Karpas-422 (cell line): ENCODE measurements at regions not wholly inside any gene's neighbourhood (a gene's known extent, or its start where the extent isn't known, plus 50 kb on each side); places are given as distances from the start of the nearest gene placed in this dataset.

Experiments
- DNase-seq: peaks from one replicate; pipeline ENCODE4 v3.0.0-alpha.2; 2015
- H2AFZ ChIP-seq: fragments of 200-600 bp; sonication (generic); 2 replicates; pipeline ENCODE4 v1.6.1; 2014; ENCODE audit warnings: antibody characterized with exemption, low read length, mixed read lengths
- H3K27ac ChIP-seq: fragments of 200-600 bp; sonication (generic); 2 replicates; pipeline ENCODE4 v1.5.1; 2014; ENCODE audit warnings: mild to moderate bottlenecking, low read length, moderate library complexity
- H3K27me3 ChIP-seq: fragments of 200-600 bp; sonication (generic); 2 replicates; pipeline ENCODE4 v1.6.1; 2014; ENCODE audit warnings: low read length, mixed read lengths
- H3K36me3 ChIP-seq: fragments of 200-600 bp; sonication (generic); 2 replicates; pipeline ENCODE4 v1.6.1; 2014; ENCODE audit warnings: low read length, mixed read lengths; ENCODE audit not compliant: insufficient read depth
- H3K4me1 ChIP-seq: fragments of 200-600 bp; sonication (generic); 2 replicates; pipeline ENCODE4 v1.6.1; 2014; ENCODE audit warnings: mild to moderate bottlenecking, low read length, mixed read lengths
- H3K4me2 ChIP-seq: fragments of 200-600 bp; sonication (generic); 2 replicates; pipeline ENCODE4 v1.6.1; 2014; ENCODE audit warnings: low read length, low read depth, mild to moderate bottlenecking; ENCODE audit not compliant: poor library complexity, severe bottlenecking
- H3K4me3 ChIP-seq: fragments of 200-600 bp; sonication (generic); 2 replicates; pipeline ENCODE4 v1.5.1; 2014; ENCODE audit warnings: mild to moderate bottlenecking, antibody characterized with exemption, low read length, mixed read lengths
- H3K79me2 ChIP-seq: fragments of 200-600 bp; sonication (generic); 2 replicates; pipeline ENCODE4 v1.6.1; 2014; ENCODE audit warnings: mild to moderate bottlenecking, low read length, mixed read lengths
- H3K9ac ChIP-seq: fragments of 200-600 bp; sonication (generic); 2 replicates; pipeline ENCODE4 v1.6.0; 2014; ENCODE audit warnings: low read length
- H3K9me2 ChIP-seq: fragments of 200-600 bp; sonication (generic), shearing (Covaris generic); replicated peaks from 2 replicates; pipeline ENCODE4 v1.6.0; 2014; ENCODE audit warnings: mild to moderate bottlenecking, low read length, moderate library complexity; ENCODE audit not compliant: insufficient read depth
- H3K9me3 ChIP-seq: fragments of 300-700, 200-600 bp; sonication (generic); 2 replicates; pipeline ENCODE4 v1.6.1; 2014; ENCODE audit warnings: low read length, mixed read lengths
- H4K20me1 ChIP-seq: fragments of 200-600 bp; sonication (generic); 2 replicates; pipeline ENCODE4 v1.6.1; 2014; ENCODE audit warnings: mild to moderate bottlenecking, antibody characterized with exemption, low read length, low read depth; ENCODE audit not compliant: insufficient read depth

- H2AFZ ChIP-seq, result no peak overlapping the region
- no peak overlapping the region for H3K9ac ChIP-seq
- H3K79me2 ChIP-seq, result no peaks in the 10 kb centered on the region
- no peaks in the 10 kb centered on the region for H3K9me2 ChIP-seq
- H3K4me2 ChIP-seq, result no peak overlapping the region
- no peak for DNase-seq
- no peaks in the 10 kb centered on the region for H4K20me1 ChIP-seq
- 0 out of 2 replicates have a peak, but pooled peaks cover 3% of the 10 kb centered on the region for H3K9me3 ChIP-seq
- H3K36me3 ChIP-seq, result no peaks in the 10 kb centered on the region
- no peaks in the 10 kb centered on the region for H3K27me3 ChIP-seq
- H3K27ac ChIP-seq, result no peak overlapping the region
- H3K4me1 ChIP-seq, result no peaks in the 10 kb centered on the region
- no peak overlapping the region for H3K4me3 ChIP-seq
These were observed 252.4 kb upstream of the GULP1 start for GRCh38 chr2:188039307-188039706.

GRCh38 chr2:188042412-188042811 lies 249.3 kb upstream of the GULP1 start:
- H3K27ac ChIP-seq, result no peak overlapping the region
- no peak overlapping the region for H3K4me3 ChIP-seq
- no peaks in the 10 kb centered on the region for H3K36me3 ChIP-seq
- no peaks in the 10 kb centered on the region for H3K79me2 ChIP-seq
- H3K4me2 ChIP-seq, result no peak overlapping the region
- no peaks in the 10 kb centered on the region for H3K9me2 ChIP-seq
- H3K4me1 ChIP-seq, result no peaks in the 10 kb centered on the region
- peaks cover 10% of the 10 kb centered on the region for H3K9me3 ChIP-seq
- H3K27me3 ChIP-seq, result no peaks in the 10 kb centered on the region
- DNase-seq, result no peak
- H2AFZ ChIP-seq, result no peak overlapping the region
- H4K20me1 ChIP-seq, result no peaks in the 10 kb centered on the region
- H3K9ac ChIP-seq, result no peak overlapping the region

GRCh38 chr2:188045016-188045415 lies 246.7 kb upstream of the GULP1 start:
- no peaks in the 10 kb centered on the region for H3K27me3 ChIP-seq
- H3K9me3 ChIP-seq, result peaks cover 10% of the 10 kb centered on the region
- H3K9me2 ChIP-seq, result no peaks in the 10 kb centered on the region
- H3K27ac ChIP-seq, result no peak overlapping the region
- H4K20me1 ChIP-seq, result no peaks in the 10 kb centered on the region
- no peaks in the 10 kb centered on the region for H3K4me1 ChIP-seq
- H3K4me2 ChIP-seq, result no peak overlapping the region
- DNase-seq, result no peak
- H3K79me2 ChIP-seq, result no peaks in the 10 kb centered on the region
- no peak overlapping the region for H3K4me3 ChIP-seq
- H2AFZ ChIP-seq, result no peak overlapping the region
- no peak overlapping the region for H3K9ac ChIP-seq
- no peaks in the 10 kb centered on the region for H3K36me3 ChIP-seq

- Histone ChIP-seq H3K79me2 (no peaks in the 10 kb centered on the region), H2AFZ (no peak overlapping the region), H3K27ac (no peak overlapping the region), H4K20me1 (no peaks in the 10 kb centered on the region), H3K4me3 (no peak overlapping the region), H3K4me2 (no peak overlapping the region), H3K4me1 (no peaks in the 10 kb centered on the region), H3K9me3 (peaks cover 12% of the 10 kb centered on the region), H3K36me3 (no peaks in the 10 kb centered on the region), H3K9ac (no peak overlapping the region), H3K27me3 (no peaks in the 10 kb centered on the region), H3K9me2 (no peaks in the 10 kb centered on the region)
- no peak for DNase-seq
These were observed 245.2 kb upstream of the GULP1 start for GRCh38 chr2:188046437-188046836.

- Histone ChIP-seq H3K4me1 (no peaks in the 10 kb centered on the region), H3K9me3 (peaks cover 12% of the 10 kb centered on the region), H2AFZ (no peak overlapping the region), H3K79me2 (no peaks in the 10 kb centered on the region), H4K20me1 (no peaks in the 10 kb centered on the region), H3K9ac (no peak overlapping the region), H3K4me3 (no peak overlapping the region), H3K9me2 (no peaks in the 10 kb centered on the region), H3K27ac (no peak overlapping the region), H3K36me3 (no peaks in the 10 kb centered on the region), H3K4me2 (no peak overlapping the region), H3K27me3 (no peaks in the 10 kb centered on the region)
- DNase-seq, result no peak
These were observed 243.9 kb upstream of the GULP1 start for GRCh38 chr2:188047735-188048134.

- H3K36me3 ChIP-seq, result no peaks in the 10 kb centered on the region
- no peaks in the 10 kb centered on the region for H3K79me2 ChIP-seq
- no peak overlapping the region for H3K4me2 ChIP-seq
- no peak overlapping the region for H2AFZ ChIP-seq
- H4K20me1 ChIP-seq, result no peaks in the 10 kb centered on the region
- DNase-seq, result no peak
- no peaks in the 10 kb centered on the region for H3K9me2 ChIP-seq
- peaks cover 8% of the 10 kb centered on the region for H3K9me3 ChIP-seq
- H3K27me3 ChIP-seq, result no peaks in the 10 kb centered on the region
- no peak overlapping the region for H3K27ac ChIP-seq
- no peak overlapping the region for H3K9ac ChIP-seq
- H3K4me3 ChIP-seq, result no peak overlapping the region
- H3K4me1 ChIP-seq, result no peaks in the 10 kb centered on the region
These were observed 240.9 kb upstream of the GULP1 start for GRCh38 chr2:188050726-188051125.

GRCh38 chr2:188051706-188052105 lies 240.0 kb upstream of the GULP1 start:
- Histone ChIP-seq H3K4me3 (no peak overlapping the region), H3K4me1 (no peaks in the 10 kb centered on the region)
- no peak for DNase-seq

GRCh38 chr2:188065386-188065785 lies 226.3 kb upstream of the GULP1 start:
- no peak overlapping the region for H2AFZ ChIP-seq
- H3K79me2 ChIP-seq, result no peaks in the 10 kb centered on the region
- H3K4me2 ChIP-seq, result no peak overlapping the region
- no peak overlapping the region for H3K4me3 ChIP-seq
- H3K36me3 ChIP-seq, result no peaks in the 10 kb centered on the region
- no peaks in the 10 kb centered on the region for H3K27me3 ChIP-seq
- peaks cover 14% of the 10 kb centered on the region for H3K9me3 ChIP-seq
- no peaks in the 10 kb centered on the region for H4K20me1 ChIP-seq
- no peaks in the 10 kb centered on the region for H3K9me2 ChIP-seq
- no peak overlapping the region for H3K9ac ChIP-seq
- no peaks in the 10 kb centered on the region for H3K4me1 ChIP-seq
- DNase-seq, result no peak
- no peak overlapping the region for H3K27ac ChIP-seq

More at GRCh38 chr2:188051706-188052105, 240.0 kb upstream of the GULP1 start:
- H3K27ac ChIP-seq, result no peak overlapping the region
- no peaks in the 10 kb centered on the region for H4K20me1 ChIP-seq
- H3K9me2 ChIP-seq, result no peaks in the 10 kb centered on the region
- H2AFZ ChIP-seq, result no peak overlapping the region
- no peak overlapping the region for H3K9ac ChIP-seq
- H3K27me3 ChIP-seq, result no peaks in the 10 kb centered on the region
- no peaks in the 10 kb centered on the region for H3K36me3 ChIP-seq
- peaks cover 2% of the 10 kb centered on the region for H3K9me3 ChIP-seq
- no peak overlapping the region for H3K4me2 ChIP-seq
- H3K79me2 ChIP-seq, result no peaks in the 10 kb centered on the region

GRCh38 chr2:188068093-188068492 lies 223.6 kb upstream of the GULP1 start:
- H3K9me2 ChIP-seq, result no peaks in the 10 kb centered on the region
- H3K79me2 ChIP-seq, result no peaks in the 10 kb centered on the region
- no peaks in the 10 kb centered on the region for H3K36me3 ChIP-seq
- H3K27ac ChIP-seq, result no peak overlapping the region
- peaks cover 8% of the 10 kb centered on the region; the same call in 1 of the 2 replicates for H3K9me3 ChIP-seq
- H3K4me2 ChIP-seq, result no peak overlapping the region
- H2AFZ ChIP-seq, result no peak overlapping the region
- H3K4me3 ChIP-seq, result no peak overlapping the region
- no peak overlapping the region for H3K9ac ChIP-seq
- no peak for DNase-seq
- no peaks in the 10 kb centered on the region for H3K27me3 ChIP-seq
- no peaks in the 10 kb centered on the region for H3K4me1 ChIP-seq
- no peaks in the 10 kb centered on the region for H4K20me1 ChIP-seq
